A549 (cell line): ENCODE measurements at regions not wholly inside any gene's neighbourhood (a gene's known extent, or its start where the extent isn't known, plus 50 kb on each side); places are given as distances from the start of the nearest gene placed in this dataset.

Source experiments
- ATAC-seq, 2 experiments: fragments of 200-7000 bp in 1 of 2; fragments of >200 bp in 1 of 2; cut with Nextera tagmentation in 1 of 2; cut with Tn5 transposase in 1 of 2; 3 replicates each; pipeline versions ENCODE4 v1.8.0 to v1.9.1; 2018 to 2020; ENCODE audit warnings: mild to moderate bottlenecking in 1 of 2, moderate library complexity in 1 of 2
- CTCF ChIA-PET: fragments of 300-600 bp; sonication (Branson Sonifier 250); formaldehyde crosslinking; extraction: SDS; loops from one replicate; lab custom pipeline; 2021; ENCODE audit warnings: antibody characterized with exemption, inconsistent platforms; lab: Yijun Ruan, JAX
- POLR2A ChIA-PET: fragments of 350-600 bp; formaldehyde crosslinking; extraction: SDS; loops from one replicate; lab custom pipeline; 2021; ENCODE audit warnings: antibody characterized with exemption, inconsistent platforms; lab: Yijun Ruan, JAX
- DNase-seq, 2 experiments: peaks; one replicate each; pipeline versions ENCODE4 v3.0.0 to v3.0.0-alpha.2; 2011 to 2016; ENCODE audit warnings: low read depth in 1 of 2, low spot score in 1 of 2
- FAIRE-seq: peaks from 2 replicates; lab custom pipeline; 2011; peaks lifted over from hg19 to GRCh38; lab: Jason Lieb, UNC
- H3K27ac ChIP-seq, 2 experiments: fragments of >200 bp; sonication (Bioruptor Twin); formaldehyde crosslinking; 3 replicates each; pipeline ENCODE4 v1.5.1; 2016 to 2017
- H3K4me1 ChIP-seq: fragments of >200 bp; sonication (Bioruptor Twin); formaldehyde crosslinking; 3 replicates; pipeline ENCODE4 v1.6.1; 2016
- H3K4me2 ChIP-seq: fragments of >200 bp; sonication (Bioruptor Twin); formaldehyde crosslinking; 3 replicates; pipeline ENCODE4 v1.6.1; 2016
- H3K4me3 ChIP-seq: fragments of >200 bp; sonication (Bioruptor Twin); formaldehyde crosslinking; 3 replicates; pipeline ENCODE4 v1.5.1; 2016
- H3K9me3 ChIP-seq: fragments of >200 bp; sonication (Bioruptor Twin); formaldehyde crosslinking; 3 replicates; pipeline ENCODE4 v1.6.1; 2016
- CHD4 ChIP-seq: fragments of 200-600 bp; sonication (generic); IDR thresholded peaks from 2 replicates; pipeline ENCODE4 v1.6.1; 2016; ENCODE audit warnings: antibody characterized with exemption, mild to moderate bottlenecking, borderline replicate concordance
- EHF ChIP-seq: fragments of 250-450 bp; sonication (Bioruptor Pico); IDR thresholded peaks from 2 replicates; pipeline ENCODE4 v1.5.0; 2020; ENCODE audit warnings: mild to moderate bottlenecking
- EHMT2 ChIP-seq: fragments of 200-600 bp; sonication (generic); IDR thresholded peaks from 2 replicates; pipeline ENCODE4 v1.6.1; 2016; ENCODE audit warnings: antibody characterized with exemption, low read depth, mild to moderate bottlenecking, moderate library complexity
- HDAC2 ChIP-seq: fragments of 200-600 bp; sonication (generic); IDR thresholded peaks from 2 replicates; pipeline ENCODE4 v1.6.1; 2016
- HEYL ChIP-seq: fragments of 250-450 bp; sonication (Bioruptor Pico); IDR thresholded peaks from 2 replicates; pipeline ENCODE4 v1.8.0; 2021; ENCODE audit warnings: mild to moderate bottlenecking, moderate library complexity
- KDM5A ChIP-seq: fragments of 200-600 bp; sonication (generic); IDR thresholded peaks from 2 replicates; pipeline ENCODE4 v1.6.1; 2016; ENCODE audit warnings: antibody characterized with exemption, mild to moderate bottlenecking
- NPAS2 ChIP-seq: fragments of 250-450 bp; sonication (Bioruptor Pico); IDR thresholded peaks from 2 replicates; pipeline ENCODE4 v1.8.0; 2022; ENCODE audit warnings: mild to moderate bottlenecking, moderate library complexity, borderline replicate concordance
- POLR2AphosphoS2 ChIP-seq: conservative IDR thresholded peaks from 2 replicates; pipeline ENCODE4 v1.6.1; 2012; ENCODE audit warnings: low read length, improper control_type of control experiment, inconsistent platforms
- RAD21 ChIP-seq, 2 experiments: fragments of >200 bp in 1 of 2; sonication (Bioruptor Twin) in 1 of 2; formaldehyde crosslinking in 1 of 2; IDR thresholded peaks in 1 of 2; conservative IDR thresholded peaks in 1 of 2; 2 replicates in 1 of 2; 3 replicates in 1 of 2; pipeline ENCODE4 v1.6.1; 2012 to 2018; ENCODE audit warnings: inconsistent platforms in 1 of 2
- RNF2 ChIP-seq: fragments of 200-600 bp; sonication (generic); IDR thresholded peaks from 2 replicates; pipeline ENCODE4 v1.6.1; 2016; ENCODE audit warnings: low read depth, mild to moderate bottlenecking, antibody characterized with exemption, moderate library complexity, borderline replicate concordance
- SREBF2 ChIP-seq: fragments of 450-650 bp; IDR thresholded peaks from 2 replicates; pipeline ENCODE4 v1.6.1; 2014; ENCODE audit warnings: mild to moderate bottlenecking, moderate library complexity
- TP53 ChIP-seq: fragments of 250-450 bp; sonication (Bioruptor Pico); IDR thresholded peaks from 2 replicates; pipeline ENCODE4 v1.5.0; 2021; ENCODE audit warnings: mild to moderate bottlenecking, moderate library complexity
- ZSCAN20 ChIP-seq: fragments of 250-450 bp; sonication (Bioruptor Pico); IDR thresholded peaks from 2 replicates; pipeline ENCODE4 v1.8.0; 2022; ENCODE audit warnings: mild to moderate bottlenecking, moderate library complexity
- whole genome bisulfite sequencing: methylation state at CpG from one replicate; pipeline ENCODE4 v1.1.6; 2017; ENCODE audit errors: missing lambda C conversion rate; 5-methylcytosine and 5-hydroxymethylcytosine counted together
- TF ChIP-seq, protein P1 (sequence below): IDR thresholded peaks from 2 replicates; pipeline ENCODE4 v1.6.1; 2012; ENCODE audit warnings: low read depth, borderline replicate concordance
- TF ChIP-seq, protein P2 (sequence below): fragments of 450-650 bp; IDR thresholded peaks from 2 replicates; pipeline ENCODE4 v1.6.1; 2014; ENCODE audit warnings: antibody characterized with exemption
- TF ChIP-seq, protein P3 (sequence below): fragments of >200 bp; sonication (Bioruptor Twin); formaldehyde crosslinking; IDR thresholded peaks from 3 replicates; pipeline ENCODE4 v1.5.1; 2016
- TF ChIP-seq, protein P4 (sequence below): IDR thresholded peaks from 2 replicates; pipeline ENCODE4 v1.6.1; 2012
- TF ChIP-seq, protein P5 (sequence below): IDR thresholded peaks from 2 replicates; pipeline ENCODE4 v1.6.1; 2012

DNA sequence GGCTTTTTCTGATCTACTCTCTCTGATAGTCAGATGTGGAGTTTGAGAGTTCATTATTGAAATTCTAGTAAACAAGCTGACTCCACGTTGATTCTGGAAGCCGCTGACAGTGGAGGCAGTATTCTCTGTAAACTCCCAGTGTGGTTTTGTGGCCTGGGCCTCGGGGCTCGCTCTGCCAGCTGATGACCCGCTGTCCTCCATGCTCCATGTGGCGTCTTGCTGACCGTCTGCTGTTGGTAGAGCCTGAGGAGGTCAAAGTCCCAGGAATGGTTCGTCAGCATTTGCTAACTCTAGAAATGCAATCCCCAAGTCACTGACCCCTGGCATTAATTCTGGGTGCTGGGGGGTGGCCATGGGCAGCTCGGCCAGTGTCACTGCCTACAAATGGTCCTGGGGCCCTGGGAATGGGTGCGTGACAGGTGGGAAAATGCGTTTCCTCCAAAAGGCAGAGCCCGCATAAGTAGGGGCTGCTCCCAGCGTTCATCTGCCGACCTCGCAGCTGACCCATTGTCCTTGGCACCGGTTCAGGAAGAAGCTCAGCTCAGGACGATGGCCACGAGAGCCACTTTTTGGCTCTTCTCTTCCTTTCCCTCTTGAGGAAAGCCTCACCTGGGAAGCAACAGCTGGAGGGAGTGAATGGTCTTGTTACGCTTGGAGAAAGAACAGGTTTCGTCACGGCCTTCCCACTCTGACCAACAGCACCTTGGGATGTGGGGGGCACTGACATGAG is 55.1 kb downstream of the MRPL36 start (continued):
- no peak for TF ChIP-seq SREBF2
- TF ChIP-seq KDM5A: no peak
- TF ChIP-seq, protein P1, sequence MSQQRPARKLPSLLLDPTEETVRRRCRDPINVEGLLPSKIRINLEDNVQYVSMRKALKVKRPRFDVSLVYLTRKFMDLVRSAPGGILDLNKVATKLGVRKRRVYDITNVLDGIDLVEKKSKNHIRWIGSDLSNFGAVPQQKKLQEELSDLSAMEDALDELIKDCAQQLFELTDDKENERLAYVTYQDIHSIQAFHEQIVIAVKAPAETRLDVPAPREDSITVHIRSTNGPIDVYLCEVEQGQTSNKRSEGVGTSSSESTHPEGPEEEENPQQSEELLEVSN: no peak
- TF ChIP-seq, protein P2, sequence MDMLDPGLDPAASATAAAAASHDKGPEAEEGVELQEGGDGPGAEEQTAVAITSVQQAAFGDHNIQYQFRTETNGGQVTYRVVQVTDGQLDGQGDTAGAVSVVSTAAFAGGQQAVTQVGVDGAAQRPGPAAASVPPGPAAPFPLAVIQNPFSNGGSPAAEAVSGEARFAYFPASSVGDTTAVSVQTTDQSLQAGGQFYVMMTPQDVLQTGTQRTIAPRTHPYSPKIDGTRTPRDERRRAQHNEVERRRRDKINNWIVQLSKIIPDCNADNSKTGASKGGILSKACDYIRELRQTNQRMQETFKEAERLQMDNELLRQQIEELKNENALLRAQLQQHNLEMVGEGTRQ: no peak
- TF ChIP-seq, protein P3, sequence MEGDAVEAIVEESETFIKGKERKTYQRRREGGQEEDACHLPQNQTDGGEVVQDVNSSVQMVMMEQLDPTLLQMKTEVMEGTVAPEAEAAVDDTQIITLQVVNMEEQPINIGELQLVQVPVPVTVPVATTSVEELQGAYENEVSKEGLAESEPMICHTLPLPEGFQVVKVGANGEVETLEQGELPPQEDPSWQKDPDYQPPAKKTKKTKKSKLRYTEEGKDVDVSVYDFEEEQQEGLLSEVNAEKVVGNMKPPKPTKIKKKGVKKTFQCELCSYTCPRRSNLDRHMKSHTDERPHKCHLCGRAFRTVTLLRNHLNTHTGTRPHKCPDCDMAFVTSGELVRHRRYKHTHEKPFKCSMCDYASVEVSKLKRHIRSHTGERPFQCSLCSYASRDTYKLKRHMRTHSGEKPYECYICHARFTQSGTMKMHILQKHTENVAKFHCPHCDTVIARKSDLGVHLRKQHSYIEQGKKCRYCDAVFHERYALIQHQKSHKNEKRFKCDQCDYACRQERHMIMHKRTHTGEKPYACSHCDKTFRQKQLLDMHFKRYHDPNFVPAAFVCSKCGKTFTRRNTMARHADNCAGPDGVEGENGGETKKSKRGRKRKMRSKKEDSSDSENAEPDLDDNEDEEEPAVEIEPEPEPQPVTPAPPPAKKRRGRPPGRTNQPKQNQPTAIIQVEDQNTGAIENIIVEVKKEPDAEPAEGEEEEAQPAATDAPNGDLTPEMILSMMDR: no peak
- no peak for TF ChIP-seq TP53 (CRISPR knock-in tag)
- TF ChIP-seq, all 56 proteins: peak for 0

DNA sequence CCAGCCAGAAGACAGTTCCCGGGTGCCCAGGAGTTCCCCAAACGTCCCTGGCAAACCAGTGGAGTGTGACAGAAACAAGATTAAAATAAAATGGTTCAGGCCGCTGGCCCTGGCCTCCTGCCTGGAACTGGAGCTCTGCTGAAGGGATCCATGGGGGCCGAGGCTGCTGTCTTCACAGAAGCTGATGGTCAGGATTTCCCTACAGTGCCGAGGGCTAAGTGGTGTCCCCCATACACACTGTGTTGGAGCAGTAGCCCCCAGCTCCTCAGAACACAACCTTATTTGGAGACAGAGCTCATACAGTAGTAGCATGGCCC is 55.9 kb downstream of the MRPL36 start:
- H3K4me1 ChIP-seq: no peaks in the 10 kb centered on the region
- ATAC-seq: no peak
- TF ChIP-seq HDAC2 (no peak), NPAS2 (CRISPR knock-in tag) (no peak), ZSCAN20 (no peak), RAD21 (conservative IDR thresholded peaks at IDR 0.05 in 1 of 2, IDR thresholded peaks at IDR 0.05 in 1 of 2) (no peak), HEYL (CRISPR knock-in tag) (no peak), EHF (no peak), SREBF2 (no peak), CHD4 (no peak), POLR2AphosphoS2 (no peak), EHMT2 (no peak), RNF2 (no peak)
- TF ChIP-seq, protein P1: no peak
- TF ChIP-seq, protein P4, sequence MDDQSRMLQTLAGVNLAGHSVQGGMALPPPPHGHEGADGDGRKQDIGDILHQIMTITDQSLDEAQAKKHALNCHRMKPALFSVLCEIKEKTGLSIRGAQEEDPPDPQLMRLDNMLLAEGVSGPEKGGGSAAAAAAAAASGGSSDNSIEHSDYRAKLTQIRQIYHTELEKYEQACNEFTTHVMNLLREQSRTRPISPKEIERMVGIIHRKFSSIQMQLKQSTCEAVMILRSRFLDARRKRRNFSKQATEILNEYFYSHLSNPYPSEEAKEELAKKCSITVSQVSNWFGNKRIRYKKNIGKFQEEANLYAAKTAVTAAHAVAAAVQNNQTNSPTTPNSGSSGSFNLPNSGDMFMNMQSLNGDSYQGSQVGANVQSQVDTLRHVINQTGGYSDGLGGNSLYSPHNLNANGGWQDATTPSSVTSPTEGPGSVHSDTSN: no peak
- TF ChIP-seq, protein P5, sequence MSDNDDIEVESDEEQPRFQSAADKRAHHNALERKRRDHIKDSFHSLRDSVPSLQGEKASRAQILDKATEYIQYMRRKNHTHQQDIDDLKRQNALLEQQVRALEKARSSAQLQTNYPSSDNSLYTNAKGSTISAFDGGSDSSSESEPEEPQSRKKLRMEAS: no peak

More for the DNA sequence above, 55.9 kb downstream of the MRPL36 start:
- ChIA-PET CTCF (interaction anchor here (1.9 kb wide), 1 partner anchor 20 kb away, joined by 5 read pairs; no protein-coding TSS in a partner anchor), POLR2A (no interaction called here)
- peaks cover 7% of the 10 kb centered on the region; the same call in 1 of the 3 replicates for H3K9me3 ChIP-seq
- H3K4me2 ChIP-seq: no peak overlapping the region
- no peak overlapping the region for H3K4me3 ChIP-seq
- DNase-seq (no peak), FAIRE-seq (no peak)
- WGBS: 8% methylated on average over 5 of the region's 5 CpGs
- H3K27ac ChIP-seq: no peak overlapping the region
